SW 1271 (cell line): ENCODE measurements at regions not wholly inside any gene's neighbourhood (a gene's known extent, or its start where the extent isn't known, plus 50 kb on each side); places are given as distances from the start of the nearest gene placed in this dataset.

ENCODE experiments used
- DNase-seq, 2 experiments: peaks; one replicate each; lab custom pipeline; 2025; lab: John Stamatoyannopoulos, UW

DNA sequence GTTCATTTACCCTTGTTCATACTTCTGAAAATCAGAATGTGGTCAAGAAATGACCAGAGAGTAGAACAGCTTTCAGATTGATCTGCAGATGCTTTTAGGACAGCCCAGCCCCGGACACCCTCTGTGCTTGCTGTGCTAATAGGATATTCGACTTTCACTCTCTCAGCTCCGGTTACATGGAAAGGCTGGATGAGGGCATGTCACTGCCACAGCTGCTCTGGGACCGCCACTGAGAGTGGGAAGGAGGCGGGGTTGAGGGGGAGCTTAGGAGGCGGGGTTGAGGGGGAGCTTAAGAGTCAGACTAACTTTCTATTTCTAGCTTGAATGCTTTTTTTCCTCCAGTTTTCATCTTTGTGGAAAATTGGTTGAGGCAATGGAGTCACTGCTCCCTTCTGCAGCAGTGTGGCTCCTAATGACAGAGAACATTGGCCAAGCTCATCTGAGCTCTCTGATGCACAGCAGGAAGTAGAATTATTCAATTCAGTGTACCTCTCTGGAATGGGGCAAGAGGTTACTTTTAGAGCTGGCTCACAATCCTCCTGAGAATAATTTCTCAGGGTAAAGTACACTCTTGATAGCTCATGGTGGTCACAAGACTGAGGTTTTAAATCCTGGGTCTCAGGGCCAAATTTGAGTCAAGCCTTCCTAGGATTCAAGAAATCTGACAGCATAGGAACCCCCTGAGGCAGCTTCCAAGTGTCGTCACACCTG, 74.6 kb upstream of the NPAS1 start:
- no peak for DNase-seq

DNA sequence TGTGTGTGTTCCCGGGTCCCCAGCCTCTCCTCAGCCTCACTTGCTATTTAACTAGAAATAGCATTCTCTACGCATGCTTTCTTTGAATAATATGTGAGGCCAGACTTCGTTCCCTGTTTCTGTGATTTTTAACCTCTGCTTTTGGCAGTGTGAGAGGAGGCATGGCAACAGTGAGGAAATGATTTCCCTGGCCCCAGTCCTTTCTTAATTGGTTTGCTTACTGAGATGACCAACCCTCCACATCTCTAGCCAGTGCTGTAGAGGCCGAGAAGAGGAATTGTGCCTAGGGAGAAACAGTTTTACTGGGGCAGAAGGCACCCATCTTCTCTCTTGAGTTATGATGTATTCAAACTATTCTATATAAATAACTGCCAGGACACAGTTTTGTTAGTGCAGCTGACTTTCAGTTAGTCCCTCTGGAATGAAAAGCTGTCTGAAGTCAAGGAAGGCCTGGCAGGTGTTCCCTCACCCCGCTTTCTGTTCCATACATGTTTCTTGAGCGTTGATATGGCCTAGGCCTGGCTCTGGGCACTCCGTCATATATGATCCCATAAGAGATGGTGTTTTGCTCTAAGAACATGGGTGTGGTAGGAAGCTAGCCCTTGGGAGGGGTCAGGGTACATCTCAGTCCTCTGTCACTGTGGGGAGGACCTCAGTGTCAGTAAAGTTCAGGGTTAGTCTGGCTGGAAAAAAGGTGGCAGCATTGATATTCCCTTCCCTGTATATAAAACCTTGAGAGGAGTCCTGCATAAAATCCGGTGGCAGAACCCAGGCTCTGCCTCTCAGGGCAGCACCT, 73.7 kb upstream of the NPAS1 start:
- no peak for DNase-seq

DNA sequence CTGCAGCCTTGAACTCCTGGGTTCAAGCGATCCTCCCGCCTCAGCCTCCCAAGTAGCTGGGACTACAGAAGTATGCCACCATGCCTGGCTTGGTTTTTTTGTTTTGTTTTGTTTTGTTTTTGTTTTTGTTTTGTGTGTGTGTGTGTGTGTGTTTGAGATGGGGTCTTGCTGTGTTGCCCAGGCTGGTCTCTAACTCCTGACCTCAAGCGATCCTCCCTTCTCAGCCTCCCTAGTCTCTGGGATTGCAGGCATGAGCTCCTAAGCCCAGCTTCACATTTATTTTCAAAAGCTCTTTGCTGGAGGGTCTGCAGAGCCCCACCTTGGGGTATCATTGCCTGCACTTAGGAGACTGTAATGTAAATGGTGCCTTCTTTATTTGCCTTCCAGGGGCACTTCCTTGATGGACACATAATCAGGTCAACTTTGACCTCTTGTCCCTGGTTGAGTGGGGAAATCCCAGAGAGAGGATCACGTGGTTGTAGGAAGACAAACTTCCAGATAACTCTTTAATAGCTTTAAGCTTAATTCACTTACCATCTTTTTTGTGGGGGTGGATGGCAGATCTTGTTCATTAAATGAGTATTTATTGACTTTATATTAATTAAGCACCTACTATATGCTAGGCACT, 72.9 kb upstream of the NPAS1 start:
- no peak for DNase-seq

DNA sequence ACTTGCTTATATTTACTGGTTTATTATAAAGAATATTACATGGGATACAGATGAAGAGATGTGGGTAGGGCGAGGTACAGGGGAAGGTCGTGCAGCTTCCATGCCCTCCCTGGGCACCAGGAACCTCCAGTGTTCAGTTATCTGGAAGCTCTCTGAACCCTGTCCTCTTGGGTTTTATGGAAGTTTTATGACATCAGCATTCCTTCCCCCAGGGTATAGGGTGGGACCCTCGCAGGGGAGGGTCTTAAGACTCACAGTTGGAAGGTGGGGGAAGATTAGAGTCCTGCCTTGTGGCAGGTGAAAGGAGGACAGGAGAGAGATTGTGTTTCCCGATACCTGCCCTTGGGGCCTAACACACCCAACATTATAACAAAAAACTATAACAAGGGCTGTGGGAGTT, 71.8 kb upstream of the NPAS1 start:
- no peak for DNase-seq

DNA sequence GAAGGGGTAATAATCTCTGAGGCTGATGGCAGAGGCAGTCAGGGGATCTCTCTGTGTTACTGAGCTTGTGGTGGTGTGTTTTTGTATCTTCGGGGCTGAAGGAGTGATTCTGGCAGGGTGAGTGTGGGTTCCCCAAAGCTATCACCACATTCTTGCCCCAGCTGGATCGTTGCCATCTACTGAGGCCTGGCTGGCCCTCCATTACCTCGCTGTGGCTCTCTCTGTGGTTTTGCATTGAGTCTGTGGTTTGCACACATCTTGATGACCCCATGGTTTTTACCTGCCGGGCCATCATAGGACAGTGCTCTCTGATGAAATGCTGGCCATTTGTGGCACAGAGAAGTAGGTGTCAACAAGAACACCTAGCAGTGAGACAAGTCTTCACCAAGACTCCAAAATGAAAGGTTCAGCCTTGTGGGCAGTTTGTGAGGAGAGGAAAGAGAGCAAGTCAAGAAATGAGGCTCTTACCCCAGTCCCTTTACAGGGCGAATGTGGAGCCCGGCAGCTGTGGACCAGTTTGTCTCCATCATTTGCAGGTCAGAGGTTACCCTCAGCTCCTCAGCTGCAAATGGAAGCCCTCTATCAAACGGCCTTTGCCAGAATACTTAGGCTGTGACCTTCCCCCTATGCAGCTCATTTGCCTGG, 69.0 kb upstream of the NPAS1 start:
- no peak for DNase-seq

DNA sequence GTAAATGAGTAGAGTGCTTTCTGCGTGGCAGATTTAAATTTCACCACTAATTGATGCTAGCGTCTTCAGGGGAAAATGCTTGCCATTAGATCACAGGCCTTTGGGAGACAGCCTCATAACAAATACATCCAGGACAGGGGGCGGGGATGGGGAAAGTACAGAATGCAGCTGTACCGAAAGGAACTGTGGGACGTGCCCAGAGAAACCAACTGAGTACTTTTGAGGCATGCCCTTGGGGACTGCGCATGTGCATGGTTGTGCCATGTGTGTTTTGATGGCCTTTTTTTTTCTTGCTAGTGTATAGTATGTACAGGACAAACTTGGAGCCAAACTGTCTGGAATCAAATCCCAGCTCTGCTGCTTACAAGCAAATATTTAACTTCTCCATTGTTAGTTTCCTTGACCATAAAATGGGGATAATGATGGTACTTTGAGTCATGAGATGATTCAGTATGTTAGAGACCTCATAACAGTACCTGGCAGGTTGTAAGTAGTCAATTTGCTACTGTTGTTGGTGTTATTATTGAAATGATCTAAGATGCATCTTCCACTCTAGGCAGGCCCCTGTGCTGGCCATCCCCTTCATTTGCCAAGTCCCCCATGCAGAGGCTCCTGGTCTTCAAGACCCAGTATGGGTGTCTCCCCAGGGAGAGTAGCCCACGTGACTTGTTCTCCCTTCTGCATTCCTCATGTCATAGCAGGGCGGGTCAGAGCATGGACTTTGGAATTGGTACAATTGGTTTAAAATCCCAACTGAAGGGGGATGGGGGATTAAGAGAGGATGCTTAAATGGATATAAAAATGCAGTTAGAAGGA, 68.3 kb upstream of the NPAS1 start:
- no peak for DNase-seq

DNA sequence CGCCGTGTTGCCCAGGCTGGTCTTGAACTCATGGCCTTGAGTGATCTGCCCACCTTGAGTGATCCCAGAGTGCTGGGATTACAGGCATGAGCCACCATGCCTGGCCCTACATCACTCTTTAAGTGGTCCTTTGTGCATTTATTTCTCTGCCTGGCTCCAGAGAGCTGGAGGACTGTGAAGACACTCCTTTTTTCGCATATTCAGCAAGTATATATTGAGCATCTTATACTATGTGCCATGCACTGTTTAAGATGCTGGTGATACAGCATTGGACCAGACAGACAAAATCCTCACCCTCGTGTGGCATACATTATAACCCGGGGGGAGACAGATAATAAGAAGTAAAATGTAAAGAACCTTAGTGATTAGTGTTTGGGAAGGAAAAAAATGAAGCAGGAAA, 66.8 kb upstream of the NPAS1 start:
- DNase-seq: no peak

DNA sequence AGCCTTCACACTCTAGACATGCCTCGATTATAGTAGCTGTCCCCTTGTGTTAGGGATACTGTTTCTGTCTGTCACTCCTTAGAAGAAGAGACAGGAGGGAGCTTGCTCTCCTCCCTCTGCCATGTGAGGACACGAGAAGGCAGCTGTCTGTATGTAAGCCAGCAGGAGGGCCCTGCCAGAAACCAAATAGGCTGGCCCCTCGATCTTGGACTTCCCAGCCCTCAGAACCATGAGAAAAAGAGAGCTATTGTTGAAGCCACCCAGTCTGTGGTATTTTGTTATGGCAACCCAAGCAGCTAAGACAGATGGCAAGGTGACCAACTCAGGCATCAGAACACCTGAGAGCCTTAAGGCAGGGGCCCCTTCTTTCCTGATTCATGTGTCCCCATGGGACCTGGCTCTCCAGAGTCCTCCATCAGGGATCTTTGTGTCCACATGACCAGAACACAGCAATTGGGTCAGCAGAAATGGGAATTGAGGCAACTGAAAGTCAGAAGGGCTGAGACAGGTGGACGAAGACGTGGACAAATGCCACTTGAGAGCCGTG, 65.6 kb upstream of the NPAS1 start:
- DNase-seq: no peak

DNA sequence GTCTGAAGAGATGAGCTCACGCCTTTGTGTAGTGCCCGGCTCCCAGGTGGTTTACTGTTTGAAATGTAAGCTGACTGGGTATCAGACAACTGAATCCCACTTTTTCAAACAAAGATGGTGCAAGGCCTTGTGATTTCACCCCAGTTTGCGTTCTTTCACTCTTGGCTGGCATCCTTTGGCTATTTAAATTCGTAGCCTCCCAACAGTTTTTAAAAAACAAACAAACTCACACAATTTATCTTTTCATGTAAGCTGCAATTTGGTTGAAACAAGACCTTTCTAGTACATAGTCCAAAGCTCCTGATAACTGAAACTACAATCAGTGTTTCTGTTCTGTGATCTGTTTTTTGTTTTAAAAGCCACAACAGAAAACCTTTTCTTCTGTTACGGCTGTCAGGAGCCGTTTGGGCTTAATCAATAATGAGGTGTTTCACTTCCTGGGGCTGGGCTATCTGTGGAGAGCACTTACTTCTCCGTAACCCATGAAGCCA, 65.1 kb upstream of the NPAS1 start:
- no peak for DNase-seq

DNA sequence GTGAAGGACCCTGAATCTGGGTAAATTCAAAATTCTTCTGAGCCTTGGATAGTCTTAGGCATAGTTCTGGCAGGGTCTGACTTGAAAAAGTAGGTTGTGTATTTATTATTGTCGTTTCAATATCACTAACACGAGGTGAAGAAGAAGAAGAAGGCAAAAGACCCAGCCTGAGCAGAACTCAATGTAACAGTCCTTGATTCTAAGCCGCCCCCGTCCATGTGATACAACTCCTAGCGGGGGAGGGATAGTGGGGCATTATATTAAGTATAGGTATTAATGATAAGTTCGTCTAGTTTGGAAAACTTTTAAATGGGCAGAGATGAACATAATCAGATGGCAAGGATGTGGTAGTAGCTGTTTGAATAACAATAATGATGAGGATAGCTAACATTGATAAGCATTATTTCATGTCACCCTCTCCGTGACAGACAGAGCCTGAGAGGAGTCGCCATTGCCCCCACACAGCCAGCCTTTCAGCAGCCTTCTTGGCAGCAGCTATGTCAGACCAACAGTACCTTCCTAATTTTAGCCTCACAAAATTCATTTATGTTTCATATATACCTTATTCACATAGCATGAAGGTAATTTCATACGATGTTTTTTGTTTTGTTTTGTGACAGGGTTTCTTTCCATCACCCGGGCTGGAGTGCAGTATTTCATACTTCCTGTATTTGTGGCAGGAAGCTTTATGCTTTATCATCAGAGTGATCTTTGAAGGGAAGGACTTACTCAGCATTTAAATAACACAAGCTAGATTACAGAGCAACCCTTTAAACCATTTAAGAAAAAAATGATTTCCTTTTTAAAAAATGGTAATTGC, 64.4 kb upstream of the NPAS1 start:
- DNase-seq: peak in 1 of 2 experiments; percentile 18

DNA sequence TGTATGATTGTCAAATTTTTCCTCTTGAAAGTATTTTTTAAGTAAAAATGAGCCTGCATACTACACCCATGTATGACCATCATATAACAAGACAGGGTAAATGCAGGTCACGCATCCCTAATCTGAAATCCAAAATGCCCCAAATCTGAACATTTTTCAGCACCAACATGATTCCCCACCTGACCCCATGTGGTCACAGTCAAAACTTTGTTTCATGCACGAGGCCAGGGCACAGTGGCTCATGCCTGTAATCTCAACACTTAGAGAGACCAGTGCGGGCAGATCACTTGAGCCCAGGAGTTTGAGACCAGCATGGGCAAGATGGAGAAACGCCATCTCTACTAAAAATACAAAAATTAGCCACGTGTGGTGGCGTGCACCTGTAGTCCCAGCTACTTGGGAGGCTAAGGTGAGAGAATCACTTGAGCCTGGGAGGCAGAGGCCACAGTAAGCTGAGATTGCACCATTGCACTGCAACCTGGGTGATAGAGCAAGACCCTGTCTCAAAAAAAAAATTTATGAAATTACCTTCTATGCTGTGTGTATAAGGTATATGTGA, 63.7 kb upstream of the NPAS1 start:
- no peak for DNase-seq

DNA sequence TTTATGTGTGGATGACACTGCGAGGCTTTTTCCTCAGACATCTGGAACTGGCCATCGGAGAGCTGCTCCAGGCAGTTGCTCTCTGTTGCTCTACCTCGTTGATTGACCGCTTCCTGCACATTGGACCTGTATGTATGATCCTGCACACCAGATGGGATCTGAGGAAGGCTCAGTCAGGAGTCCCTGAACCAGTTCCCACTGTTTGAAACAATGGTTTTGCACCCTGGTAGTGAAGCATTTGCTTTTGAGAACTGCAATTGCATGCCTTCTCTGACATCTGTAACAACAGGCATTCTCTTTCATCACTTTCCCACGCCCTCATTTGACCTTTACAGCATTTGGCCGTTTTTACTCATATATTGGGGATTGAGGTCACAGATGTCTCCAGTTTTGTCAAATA, 61.1 kb upstream of the NPAS1 start:
- DNase-seq: no peak

DNA sequence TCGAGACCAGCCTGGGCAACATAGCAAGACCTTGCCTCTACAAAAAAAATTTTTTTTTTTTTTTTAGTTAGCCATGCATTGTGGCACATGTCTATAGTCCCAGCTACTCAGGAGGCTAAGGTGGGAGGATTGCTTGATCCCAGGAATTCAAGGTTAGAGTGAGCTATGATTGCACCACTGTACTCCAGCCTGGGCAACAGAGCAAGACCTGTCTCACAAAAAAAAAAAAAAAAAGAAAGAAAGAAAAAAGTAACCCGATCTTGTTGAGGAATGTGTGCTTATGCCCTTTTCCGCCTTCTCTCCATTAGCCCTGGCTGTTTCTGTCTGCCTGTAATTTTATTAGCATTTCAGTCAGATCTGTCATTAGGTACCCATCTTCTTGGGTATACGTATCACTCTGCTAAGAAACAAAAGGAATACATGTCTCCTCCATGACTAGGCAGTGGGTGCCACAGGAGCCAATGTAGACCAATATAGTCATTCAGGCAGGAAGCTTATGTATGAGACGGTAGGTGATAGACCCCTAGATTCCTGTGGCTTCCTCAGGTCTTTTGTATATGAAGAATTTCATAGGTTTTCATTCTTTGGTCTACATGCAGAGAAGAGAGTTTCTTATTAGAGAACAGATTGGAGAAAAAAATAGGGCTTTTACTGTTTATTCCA, 59.6 kb upstream of the NPAS1 start:
- no peak for DNase-seq

DNA sequence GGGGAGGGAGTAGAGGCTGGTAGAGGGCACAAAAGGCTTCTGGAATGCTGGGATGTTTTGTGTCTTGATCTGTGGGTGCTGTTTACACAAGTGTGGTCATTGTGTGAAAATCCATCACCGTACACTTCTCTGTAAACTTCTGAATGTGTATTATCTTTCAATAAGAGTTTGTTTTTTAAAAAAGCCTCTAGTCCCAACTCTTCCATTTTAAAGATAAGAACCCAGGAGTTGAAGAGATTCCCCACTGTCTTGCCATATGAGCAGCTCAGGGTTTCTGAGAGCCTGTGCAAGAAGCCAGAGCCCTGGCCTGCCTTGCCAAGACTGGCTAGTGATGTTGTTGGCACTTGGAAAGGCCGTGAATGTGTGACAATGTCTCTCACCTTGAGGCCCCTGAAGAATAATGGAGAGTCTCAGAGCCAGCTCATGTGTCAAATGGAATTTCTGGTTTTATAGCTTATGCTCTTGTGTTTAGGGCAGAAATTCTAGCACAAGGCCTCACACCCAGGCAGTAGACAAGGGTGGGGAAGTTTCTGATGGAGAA, 57.5 kb upstream of the NPAS1 start:
- no peak for DNase-seq

DNA sequence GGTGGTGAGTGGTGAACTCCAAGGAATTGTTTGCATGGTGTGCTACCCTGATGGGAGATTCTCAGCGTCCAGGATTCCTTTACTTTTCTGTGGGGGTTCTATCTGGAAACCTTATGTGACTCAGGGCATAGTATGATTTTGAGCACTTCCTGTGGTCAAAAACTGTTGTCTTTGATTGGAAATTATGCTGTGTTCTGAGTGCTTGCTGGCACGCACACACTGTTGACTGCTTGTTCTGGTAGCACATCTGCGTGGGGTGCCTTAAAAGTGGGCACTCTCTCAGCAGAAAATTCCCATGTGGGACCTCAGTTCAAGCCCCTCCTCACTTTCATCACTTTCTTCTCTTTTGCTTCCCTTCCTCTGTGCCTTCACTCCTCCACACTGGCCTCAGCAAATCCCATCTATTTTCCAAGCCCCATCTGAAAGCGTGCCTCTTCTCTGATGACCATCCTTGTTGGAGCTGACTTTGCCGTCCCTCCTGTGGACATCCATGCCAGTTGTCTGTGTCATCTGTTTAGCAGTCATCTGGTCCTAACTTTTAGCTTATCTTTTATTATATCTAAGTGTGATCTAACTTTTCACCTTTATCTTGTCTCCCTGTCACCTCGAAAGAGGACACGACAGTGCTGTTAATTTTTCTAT, 56.4 kb upstream of the NPAS1 start:
- DNase-seq: peak; percentile 29 to 67

DNA sequence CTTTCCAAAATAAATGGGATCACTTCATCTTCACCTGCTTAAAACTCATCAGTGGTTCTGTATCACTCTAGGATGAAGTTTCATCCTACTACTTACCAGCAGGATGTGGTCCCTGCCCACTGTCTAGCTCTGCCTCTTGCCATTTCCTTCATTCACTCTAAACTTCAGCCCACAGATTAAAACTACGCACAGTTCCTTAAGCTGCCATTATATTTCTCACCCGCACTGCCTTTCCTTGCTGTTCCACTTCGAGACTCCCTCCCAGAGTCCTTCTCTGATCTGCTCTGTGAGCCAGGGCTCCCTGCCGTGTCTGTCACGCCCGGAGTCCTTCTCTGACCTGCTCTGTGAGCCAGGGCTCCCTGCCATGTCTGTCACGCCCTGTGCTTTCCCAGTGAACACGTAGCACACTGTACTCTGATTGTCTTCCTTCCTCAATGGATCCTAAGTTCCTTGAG, 52.0 kb upstream of the NPAS1 start:
- DNase-seq: no peak
